Inflammatory macrophage treated with lipopolysaccharide for 4 hours (primary cell): ENCODE measurements at regions not wholly inside any gene's neighbourhood (a gene's known extent, or its start where the extent isn't known, plus 50 kb on each side); places are given as distances from the start of the nearest gene placed in this dataset.
A peak's percentile ranks its signal among the peaks of the same experiment; 100 is the strongest.
"Not testable (repeated sequence)": the region's sequence is repeated elsewhere in the genome, so short reads cannot be mapped to it uniquely, and the experiment has no call there.

Experiments used
- DNase-seq: peaks from one replicate; pipeline ENCODE4 v3.0.0-alpha.2; 2020

DNA sequence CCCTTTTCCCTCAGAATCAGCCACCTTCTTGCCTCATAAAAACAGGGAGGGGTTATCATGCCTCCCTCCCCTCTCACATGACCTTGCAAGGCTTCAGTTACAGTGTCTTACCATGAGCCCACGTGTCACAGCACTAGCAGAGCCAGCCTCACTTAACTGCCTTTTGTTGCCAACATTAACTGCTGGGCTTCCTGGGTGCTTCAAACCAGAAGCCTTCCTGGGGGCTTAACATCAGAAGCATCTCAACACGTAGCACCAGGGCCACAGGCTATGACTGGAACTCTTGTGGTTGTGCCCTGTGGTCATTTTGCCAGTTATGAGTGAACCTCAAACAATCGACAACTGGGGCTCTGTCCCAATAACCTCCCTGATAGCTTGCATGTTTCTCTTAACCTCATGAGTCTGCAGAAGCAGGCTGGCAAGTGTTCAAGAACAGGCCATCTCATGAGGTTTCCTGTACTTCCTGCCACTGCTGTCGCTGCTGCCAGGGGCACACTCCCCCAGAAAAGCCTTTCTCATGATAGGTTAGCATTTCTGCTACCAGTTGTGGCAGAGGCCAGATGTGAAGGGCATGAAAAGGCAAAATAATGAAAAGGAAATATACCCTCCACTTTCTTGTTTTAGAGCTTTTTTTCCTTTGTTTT lies 132.2 kb downstream of the GLUL start:
- DNase-seq = peak; percentile 76

DNA sequence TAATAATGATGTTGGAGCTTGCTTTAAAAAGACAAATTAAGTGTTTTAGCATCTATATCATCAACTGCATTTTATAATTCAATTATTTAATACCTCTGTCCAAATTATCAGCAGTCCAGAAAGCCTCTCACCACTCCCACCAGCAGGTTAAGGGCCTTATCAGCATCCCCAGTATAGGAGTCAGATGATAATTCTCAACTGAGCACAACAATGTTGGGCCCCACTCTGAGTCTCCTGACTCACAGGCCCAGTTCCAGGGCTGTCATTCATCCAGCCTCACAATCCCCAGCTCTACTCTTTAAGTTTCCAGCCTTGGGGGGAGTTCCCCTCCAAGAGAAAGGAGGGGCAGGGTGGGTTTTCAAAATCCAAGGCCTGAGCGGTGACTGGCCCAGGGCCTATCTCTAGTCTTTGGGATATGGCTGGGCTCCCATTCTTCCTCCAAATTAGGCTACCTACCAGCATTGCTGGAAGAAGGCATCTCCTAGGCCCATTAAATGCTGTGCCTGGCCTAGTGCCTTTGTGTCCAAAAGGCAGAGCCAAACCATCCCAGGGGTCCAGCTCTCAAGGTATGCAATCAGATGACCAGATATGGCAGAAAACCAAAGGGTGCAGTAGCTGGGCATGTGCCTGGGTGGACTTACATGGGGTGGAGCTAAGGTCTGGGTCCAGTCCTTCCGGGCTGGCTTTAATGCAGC lies 134.1 kb downstream of the GLUL start:
- DNase-seq = no peak

- no peak for DNase-seq
These were observed 134.7 kb downstream of the GLUL start for GRCh38 chr1:182256931-182257330.

DNA sequence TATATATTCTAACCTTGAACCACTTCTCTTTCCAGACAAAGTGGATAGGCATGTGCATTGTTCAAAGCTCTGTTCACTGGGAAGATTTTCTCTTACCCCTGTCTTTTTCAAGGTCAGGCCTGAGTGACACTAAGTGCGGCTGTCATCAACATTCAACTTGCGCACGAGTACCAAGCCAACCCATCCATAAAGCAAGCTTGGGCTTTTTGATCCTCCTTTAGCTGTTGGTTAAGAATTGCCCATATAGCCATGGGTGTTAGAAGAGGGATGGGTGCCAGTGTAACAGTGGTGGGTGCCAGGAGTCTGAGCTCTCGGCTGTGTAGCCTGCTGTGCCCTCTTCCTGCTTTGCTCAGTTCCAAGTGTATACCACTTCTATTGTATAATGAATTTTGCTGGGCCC lies 136.1 kb downstream of the GLUL start:
- DNase-seq = no peak

- DNase-seq = no peak
These were observed 138.2 kb downstream of the GLUL start for GRCh38 chr1:182253319-182253860.

DNA sequence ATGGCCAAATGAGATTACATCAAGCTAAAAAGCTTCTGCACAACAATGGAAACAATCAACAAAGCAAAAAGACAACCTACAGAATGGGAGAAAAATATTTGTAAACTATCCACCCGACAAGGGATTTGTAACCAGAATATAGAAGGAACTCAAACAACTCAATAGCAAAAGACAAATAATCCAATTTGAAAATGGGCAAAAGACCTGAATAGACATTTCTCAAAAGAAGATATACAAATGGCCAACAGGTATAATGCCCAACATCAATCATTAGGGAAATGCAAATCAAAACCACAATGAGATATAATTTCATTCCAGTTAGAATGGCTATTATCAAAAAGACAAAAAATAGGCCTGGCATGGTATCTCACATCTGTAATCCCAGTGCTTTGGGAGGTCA lies 140.0 kb downstream of the GLUL start:
- no peak for DNase-seq

GRCh38 chr1:182249201-182249676 lies 142.4 kb downstream of the GLUL start:
- DNase-seq = no peak

- no peak for DNase-seq
These were observed 142.9 kb downstream of the GLUL start for GRCh38 chr1:182248721-182249120.

- DNase-seq = not testable (repeated sequence)
These were observed 143.8 kb downstream of the GLUL start for GRCh38 chr1:182247813-182248212.

DNA sequence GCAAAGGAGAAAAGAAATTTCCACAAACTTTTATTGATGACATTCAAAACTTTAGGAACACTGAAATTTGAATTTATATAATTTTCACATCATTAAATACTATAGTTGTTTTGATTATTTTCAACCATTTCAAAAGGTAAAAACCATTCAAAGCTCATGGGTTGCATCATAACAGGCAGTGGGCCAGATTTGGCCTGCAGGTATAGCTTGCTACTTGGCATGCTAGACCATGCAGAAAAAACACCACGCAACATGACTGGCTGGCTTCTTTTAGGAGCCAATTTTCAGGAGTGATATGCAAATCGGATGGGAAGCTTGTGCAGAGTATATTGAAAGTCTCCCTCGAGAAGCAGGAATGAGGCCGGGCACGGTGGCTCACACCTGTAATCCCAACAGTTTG lies 144.8 kb downstream of the GLUL start:
- no peak for DNase-seq

DNA sequence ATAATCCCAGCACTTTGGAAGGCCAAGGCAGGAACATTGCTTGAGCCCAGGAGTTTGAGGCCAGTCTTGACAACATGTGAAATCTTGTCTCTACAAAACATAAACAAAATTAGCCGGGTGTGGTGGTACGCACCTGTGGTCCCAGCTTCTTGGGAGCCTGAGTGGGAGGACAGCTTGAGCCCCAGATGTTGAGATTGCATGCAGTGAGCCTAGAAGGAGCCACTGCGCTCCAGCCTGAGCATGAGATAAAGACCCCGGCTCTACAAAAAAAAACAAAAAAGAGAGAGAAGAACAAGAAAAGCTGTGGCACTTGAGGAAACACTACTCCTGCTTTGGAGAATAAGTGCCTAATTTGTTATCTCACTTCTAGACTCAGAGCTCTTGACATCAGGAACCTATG lies 146.6 kb downstream of the GLUL start:
- DNase-seq = no peak

DNA sequence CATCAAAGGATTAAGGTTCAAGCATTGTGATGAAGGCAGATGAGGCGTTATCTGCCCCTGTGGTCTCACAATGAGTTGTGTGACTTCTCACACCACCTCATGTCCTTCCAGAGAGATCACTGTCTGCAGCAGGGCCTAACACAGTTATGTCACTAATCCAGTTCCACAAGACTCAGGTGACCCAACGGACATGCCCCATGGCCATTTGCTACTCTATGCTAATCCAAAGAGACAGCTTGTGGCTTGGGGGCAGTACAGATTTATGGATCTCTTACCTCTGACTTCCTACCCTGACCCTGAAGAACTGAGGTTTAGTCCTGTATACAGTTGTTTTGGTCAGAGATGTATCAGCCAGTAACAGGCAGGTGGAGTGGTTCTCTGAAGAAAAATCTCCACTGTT lies 147.1 kb downstream of the GLUL start:
- DNase-seq = no peak

GRCh38 chr1:182242641-182243040 lies 148.9 kb downstream of the GLUL start:
- no peak for DNase-seq

DNA sequence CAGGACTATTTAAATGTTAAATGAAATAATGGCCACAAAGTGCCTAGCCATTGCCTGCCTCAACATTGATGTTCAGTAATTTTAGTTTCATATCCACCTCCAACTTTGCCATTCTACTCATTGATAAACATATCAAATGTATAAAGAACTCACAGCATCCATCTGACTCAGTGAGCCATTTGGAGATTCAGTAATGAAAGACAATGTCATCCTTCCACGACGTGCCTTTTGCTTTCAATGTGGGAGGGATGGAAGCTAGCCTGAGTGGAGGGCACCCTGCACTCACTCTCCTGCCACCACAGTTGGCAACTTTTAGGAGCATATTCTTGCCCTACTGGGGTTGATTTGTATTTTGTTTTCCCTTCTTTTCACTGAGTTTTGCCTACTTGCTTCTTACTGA lies 151.5 kb downstream of the GLUL start:
- DNase-seq = no peak

DNA sequence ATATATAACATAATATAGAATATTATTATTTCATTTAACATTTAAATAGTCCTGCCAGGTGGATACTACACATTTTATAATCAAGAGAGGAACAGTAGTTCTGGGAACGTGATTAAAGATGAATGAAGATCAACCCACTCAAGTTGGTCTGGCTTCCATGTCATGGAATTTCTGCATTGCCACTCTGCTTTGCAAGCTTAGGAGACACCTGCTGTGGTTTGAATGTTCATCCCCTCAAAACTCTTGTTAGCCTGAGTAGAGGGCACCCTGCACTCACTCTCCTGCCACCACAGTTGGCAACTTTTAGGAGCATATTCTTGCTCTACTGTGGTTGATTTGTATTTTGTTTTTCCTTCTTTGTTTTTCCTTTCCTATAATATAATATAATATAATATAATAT lies 153.2 kb downstream of the GLUL start:
- no peak for DNase-seq

GRCh38 chr1:182237329-182237728 lies 154.3 kb downstream of the GLUL start:
- no peak for DNase-seq

DNA sequence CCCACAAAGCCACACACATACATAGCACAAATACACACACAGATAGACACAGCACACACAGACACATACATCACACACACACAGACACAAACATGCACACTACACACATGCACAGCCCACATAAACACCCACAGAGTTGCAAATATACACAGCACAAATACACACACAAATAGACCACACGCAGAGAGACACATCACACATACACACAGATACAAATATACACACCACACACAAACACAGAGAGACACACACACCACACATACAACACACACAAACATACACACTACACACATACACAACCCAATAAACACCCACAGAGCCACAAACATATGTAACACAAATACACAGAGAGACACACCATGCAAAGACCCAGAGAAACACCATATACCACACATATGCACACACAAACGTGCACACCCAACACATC lies 154.9 kb downstream of the GLUL start:
- no peak for DNase-seq

- no peak for DNase-seq
These were observed 155.5 kb downstream of the GLUL start for GRCh38 chr1:182235952-182236650.

DNA sequence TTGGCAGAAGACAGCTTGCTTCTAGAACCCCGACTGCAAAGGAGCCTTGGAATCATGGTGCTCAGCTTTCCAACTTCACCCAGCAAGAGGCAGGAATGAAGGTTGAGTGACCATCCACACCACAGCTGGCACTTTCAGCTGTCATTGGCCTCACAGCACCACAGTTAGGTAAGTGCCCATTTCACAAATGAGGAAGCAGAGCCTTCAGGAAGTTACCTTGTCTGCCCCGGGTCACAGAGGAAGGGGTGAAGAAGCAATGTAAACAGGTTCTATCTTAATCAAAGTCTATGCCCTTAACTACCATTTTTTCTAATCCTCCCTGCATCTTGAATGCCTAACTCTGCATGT lies 156.0 kb downstream of the GLUL start:
- no peak for DNase-seq

- no peak for DNase-seq
These were observed 161.6 kb downstream of the GLUL start for GRCh38 chr1:182229921-182230491.

DNA sequence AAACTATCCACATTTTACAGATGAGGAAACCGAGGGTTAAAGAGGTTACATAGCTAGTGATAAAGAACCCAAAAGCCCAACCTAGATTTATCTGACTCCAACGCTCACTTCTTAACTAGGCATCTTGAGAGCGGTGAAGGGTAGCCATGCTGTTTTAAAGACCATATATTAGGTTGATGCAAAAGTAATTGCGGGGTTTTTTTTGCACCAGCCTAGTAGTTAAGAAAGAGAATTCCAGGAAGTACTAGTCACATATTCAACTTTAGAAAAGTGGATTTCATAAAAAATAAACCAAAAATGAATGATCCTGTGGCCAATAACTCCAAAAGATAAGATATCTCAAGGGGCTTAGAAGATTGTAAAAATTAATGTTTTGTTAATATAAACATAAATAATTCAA lies 162.1 kb downstream of the GLUL start:
- DNase-seq = no peak

DNA sequence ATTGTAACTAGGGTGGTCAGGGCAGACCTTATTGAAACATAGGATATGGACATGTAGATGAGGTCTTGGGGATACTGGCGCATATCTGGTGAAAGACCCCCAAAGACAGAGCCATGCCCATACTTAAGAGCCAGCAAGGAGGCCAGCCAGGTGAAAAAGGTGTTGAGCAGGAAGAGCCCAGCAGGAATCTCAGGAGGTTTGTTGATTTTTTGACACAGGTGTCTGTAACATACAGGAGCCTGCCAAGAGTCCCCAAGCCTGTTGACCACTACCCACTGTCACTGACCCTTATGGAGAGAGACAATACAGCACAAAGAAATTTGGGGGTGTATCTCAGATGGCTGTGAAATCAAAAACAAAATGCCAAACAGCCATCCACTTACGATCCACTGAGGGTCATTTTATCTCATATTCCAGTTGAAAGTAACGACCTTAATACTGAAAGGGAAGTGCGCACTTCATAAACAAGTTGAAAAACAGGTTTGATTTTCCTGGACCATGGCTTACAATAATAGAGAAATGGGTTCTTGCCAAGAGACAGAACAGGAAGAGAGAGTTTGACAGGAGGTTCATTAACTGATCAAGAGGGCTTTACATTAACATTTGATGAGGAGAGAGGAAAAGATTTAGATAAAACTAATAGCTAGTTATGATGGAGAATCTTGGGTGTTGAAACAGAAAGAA lies 163.6 kb downstream of the GLUL start:
- no peak for DNase-seq

DNA sequence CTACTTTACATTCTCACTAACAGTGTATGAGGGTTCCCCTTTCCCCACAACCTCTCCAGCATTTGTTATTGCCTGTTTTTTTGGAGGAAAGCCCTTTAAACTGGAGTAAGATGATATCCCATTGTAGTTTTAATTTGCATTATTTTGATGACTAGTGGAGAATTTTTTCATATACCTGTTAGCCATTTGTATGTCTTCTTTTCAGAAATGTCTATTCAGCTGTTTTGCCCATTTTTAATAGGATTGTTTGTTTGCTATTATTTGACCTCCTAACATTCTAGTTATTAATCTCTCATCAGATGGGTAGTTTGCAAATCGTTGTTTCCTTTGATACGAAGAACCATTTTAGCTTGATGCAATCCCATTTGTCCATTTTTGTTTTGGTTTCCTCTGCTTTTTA lies 165.0 kb downstream of the GLUL start:
- DNase-seq = no peak
